ENCODE measurements at regions not wholly inside any gene's neighbourhood (a gene's known extent, or its start where the extent isn't known, plus 50 kb on each side); places are given as distances from the start of the nearest gene placed in this dataset.

- Mint-ChIP-seq H3K4me3 (no peak overlapping the region), H3K36me3 (ENCODE audit: low read depth) (no peaks in the 10 kb centered on the region), H3K9me3 (no peaks in the 10 kb centered on the region), H3K4me1 (ENCODE audit: low read depth) (no peaks in the 10 kb centered on the region), H3K27me3 (no peaks in the 10 kb centered on the region), H3K27ac (no peak overlapping the region)
These were observed 147.2 kb upstream of the DIPK2B start for GRCh38 chrX:45347877-45348276.

GRCh38 chrX:45344594-45344993 lies 143.9 kb upstream of the DIPK2B start:
- Mint-ChIP-seq H3K36me3 (ENCODE audit: low read depth) (no peaks in the 10 kb centered on the region), H3K4me3 (no peak overlapping the region), H3K9me3 (no peaks in the 10 kb centered on the region)

DNA sequence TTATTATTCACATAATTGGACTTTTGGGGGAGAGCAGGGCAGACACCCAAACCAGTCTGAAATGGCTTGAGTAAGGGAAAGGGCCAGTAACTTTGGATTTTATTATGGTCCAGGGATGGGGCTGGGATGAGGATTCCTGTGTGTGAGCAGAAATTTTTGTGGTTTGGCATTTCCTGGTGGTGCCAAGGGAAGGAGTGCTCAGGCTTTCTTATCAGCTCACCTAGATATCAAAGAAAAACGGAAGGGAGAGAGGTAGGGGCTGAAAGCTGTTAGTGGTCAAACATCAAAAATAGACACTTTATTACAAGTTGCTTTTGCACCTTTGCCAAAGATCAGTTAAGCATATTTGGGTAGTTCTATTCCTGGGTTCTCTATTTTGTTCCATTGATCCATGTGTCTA lies 128.5 kb upstream of the DIPK2B start:
- Mint-ChIP-seq H3K27ac (no peak overlapping the region), H3K4me1 (ENCODE audit: low read depth) (no peaks in the 10 kb centered on the region), H3K9me3 (no peaks in the 10 kb centered on the region), H3K4me3 (no peak overlapping the region), H3K27me3 (peaks cover 5% of the 10 kb centered on the region), H3K36me3 (ENCODE audit: low read depth) (no peaks in the 10 kb centered on the region)

More at GRCh38 chrX:45344594-45344993, 143.9 kb upstream of the DIPK2B start:
- H3K27ac Mint-ChIP-seq, result no peak overlapping the region
- no peaks in the 10 kb centered on the region for H3K27me3 Mint-ChIP-seq
- no peaks in the 10 kb centered on the region for H3K4me1 Mint-ChIP-seq (ENCODE audit: low read depth)

GRCh38 chrX:45324941-45325340 lies 124.3 kb upstream of the DIPK2B start:
- no peak overlapping the region for H3K4me3 Mint-ChIP-seq
- H3K27ac Mint-ChIP-seq, result no peak overlapping the region
- H3K27me3 Mint-ChIP-seq, result no peaks in the 10 kb centered on the region
- no peaks in the 10 kb centered on the region for H3K9me3 Mint-ChIP-seq
- no peaks in the 10 kb centered on the region for H3K36me3 Mint-ChIP-seq (ENCODE audit: low read depth)
- no peaks in the 10 kb centered on the region for H3K4me1 Mint-ChIP-seq (ENCODE audit: low read depth)

DNA sequence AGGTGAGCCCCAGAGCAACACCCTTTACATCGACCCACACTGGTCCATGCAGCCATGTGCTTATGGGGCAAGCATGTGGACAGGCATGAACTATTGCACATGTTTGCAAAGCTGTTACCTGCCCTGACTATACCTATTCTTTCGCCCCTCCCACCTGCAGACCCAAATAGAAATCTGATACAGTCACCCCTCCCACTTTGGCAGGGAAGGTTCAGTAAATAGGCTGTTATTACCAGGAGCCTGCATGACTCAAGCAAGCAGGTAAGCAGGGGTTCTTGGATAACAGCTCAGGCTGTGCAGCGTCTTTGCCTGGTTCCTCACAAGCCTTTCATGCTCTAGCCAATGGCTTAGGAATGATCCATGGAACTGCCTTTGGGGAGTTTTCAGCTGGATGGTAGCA lies 122.7 kb upstream of the DIPK2B start:
- H3K27me3 Mint-ChIP-seq, result no peaks in the 10 kb centered on the region

DNA sequence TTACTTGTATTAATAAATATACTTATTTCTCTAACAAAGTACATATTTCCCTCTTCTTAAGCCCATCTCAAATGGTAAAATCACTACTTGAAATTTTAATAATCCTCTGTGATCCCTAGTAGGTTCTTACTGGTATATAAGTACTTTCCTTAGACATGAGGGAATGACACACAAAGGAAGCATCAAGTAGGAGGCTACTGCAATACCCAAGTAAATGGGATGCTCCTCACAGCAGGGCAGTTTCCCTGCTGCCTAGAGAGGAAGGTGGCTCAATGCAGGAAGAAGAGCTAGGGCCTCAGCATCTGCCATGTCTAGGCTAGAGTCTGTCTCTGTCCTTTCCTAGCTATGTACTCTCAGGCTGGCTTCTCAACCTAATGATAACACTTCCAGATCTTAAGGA lies 122.1 kb upstream of the DIPK2B start:
- Mint-ChIP-seq H3K27me3 (peaks cover 4% of the 10 kb centered on the region), H3K4me3 (no peak overlapping the region), H3K9me3 (no peaks in the 10 kb centered on the region), H3K27ac (no peak overlapping the region), H3K4me1 (ENCODE audit: low read depth) (no peaks in the 10 kb centered on the region), H3K36me3 (ENCODE audit: low read depth) (no peaks in the 10 kb centered on the region)

More for the DNA sequence above, 122.7 kb upstream of the DIPK2B start:
- Mint-ChIP-seq H3K36me3 (ENCODE audit: low read depth) (no peaks in the 10 kb centered on the region), H3K9me3 (no peaks in the 10 kb centered on the region), H3K27ac (no peak overlapping the region), H3K4me1 (ENCODE audit: low read depth) (no peaks in the 10 kb centered on the region), H3K4me3 (no peak overlapping the region)

DNA sequence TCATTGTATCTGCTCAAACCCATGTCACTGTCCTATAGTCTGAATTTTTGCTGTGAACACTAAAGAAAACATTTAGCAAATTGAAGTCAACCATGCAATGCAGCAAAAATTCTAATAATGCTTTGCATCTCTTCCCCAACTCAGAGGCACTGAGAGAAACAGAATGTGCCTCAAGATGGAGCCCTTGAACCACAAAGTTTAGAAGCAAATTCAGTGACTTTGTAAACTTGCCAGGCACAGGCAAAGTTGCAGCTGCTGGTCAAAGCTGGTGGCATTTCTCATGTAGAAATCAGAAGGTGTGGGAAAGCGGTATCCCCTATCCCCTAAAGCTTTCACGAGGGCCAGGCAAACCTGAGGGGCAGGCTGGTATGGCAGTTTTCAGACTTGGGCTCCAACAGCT lies 121.7 kb upstream of the DIPK2B start:
- Mint-ChIP-seq H3K4me3 (no peak overlapping the region), H3K27me3 (peaks cover 7% of the 10 kb centered on the region), H3K36me3 (ENCODE audit: low read depth) (no peaks in the 10 kb centered on the region), H3K27ac (no peak overlapping the region), H3K9me3 (no peaks in the 10 kb centered on the region), H3K4me1 (ENCODE audit: low read depth) (no peaks in the 10 kb centered on the region)

DNA sequence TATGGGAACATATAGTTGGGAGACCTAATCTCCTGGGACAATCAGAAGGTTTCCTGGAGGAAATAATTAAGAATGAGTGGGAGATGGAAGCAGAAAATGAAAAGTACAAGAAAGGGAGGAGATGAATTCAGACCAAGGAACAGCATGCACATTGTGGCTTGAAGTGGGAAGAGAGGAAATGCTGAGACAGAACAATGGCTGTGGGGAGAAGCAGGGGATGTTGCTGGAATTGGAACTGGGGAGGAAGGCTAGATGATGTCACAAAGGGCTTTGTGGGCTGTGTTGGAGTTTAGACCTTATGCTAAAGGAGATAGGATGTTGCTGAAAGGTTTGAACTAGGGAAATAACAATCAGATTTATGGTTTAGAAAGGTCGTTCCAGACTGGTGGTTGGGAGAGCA lies 119.5 kb upstream of the DIPK2B start:
- H3K9me3 Mint-ChIP-seq, result no peaks in the 10 kb centered on the region
- no peaks in the 10 kb centered on the region for H3K4me1 Mint-ChIP-seq (ENCODE audit: low read depth)
- H3K27me3 Mint-ChIP-seq, result peaks cover 7% of the 10 kb centered on the region

DNA sequence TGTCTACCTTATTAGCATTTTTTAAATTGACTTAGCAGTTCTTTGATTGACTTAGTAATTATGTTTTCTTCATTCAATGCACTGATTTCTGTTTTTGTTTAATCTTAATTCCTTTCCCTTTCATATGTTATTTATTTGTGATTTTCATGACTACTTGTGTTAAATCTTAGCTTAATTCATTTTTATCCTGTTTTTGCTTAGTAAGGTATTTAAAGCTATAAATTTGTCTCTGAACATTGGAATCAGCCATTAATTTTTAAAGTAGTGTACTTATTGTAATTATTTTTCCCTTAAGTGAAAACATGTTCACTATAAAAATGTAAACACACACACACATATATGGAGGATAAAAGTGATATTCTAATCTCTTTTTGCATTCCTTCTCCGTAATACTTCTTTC lies 109.1 kb upstream of the DIPK2B start:
- no peaks in the 10 kb centered on the region for H3K9me3 Mint-ChIP-seq
- H3K4me3 Mint-ChIP-seq, result no peak overlapping the region
- H3K36me3 Mint-ChIP-seq (ENCODE audit: low read depth), result no peaks in the 10 kb centered on the region
- H3K27ac Mint-ChIP-seq, result no peak overlapping the region
- H3K4me1 Mint-ChIP-seq (ENCODE audit: low read depth), result no peaks in the 10 kb centered on the region
- no peaks in the 10 kb centered on the region for H3K27me3 Mint-ChIP-seq

More for the DNA sequence above, 119.5 kb upstream of the DIPK2B start:
- Mint-ChIP-seq H3K4me3 (no peak overlapping the region), H3K27ac (no peak overlapping the region), H3K36me3 (ENCODE audit: low read depth) (no peaks in the 10 kb centered on the region)

- H3K4me1 Mint-ChIP-seq (ENCODE audit: low read depth), result no peaks in the 10 kb centered on the region
- H3K4me3 Mint-ChIP-seq, result no peak overlapping the region
- no peaks in the 10 kb centered on the region for H3K27me3 Mint-ChIP-seq
- H3K27ac Mint-ChIP-seq, result no peak overlapping the region
- no peaks in the 10 kb centered on the region for H3K9me3 Mint-ChIP-seq
- H3K36me3 Mint-ChIP-seq (ENCODE audit: low read depth), result no peaks in the 10 kb centered on the region
These were observed 108.4 kb upstream of the DIPK2B start for GRCh38 chrX:45309096-45309495.

DNA sequence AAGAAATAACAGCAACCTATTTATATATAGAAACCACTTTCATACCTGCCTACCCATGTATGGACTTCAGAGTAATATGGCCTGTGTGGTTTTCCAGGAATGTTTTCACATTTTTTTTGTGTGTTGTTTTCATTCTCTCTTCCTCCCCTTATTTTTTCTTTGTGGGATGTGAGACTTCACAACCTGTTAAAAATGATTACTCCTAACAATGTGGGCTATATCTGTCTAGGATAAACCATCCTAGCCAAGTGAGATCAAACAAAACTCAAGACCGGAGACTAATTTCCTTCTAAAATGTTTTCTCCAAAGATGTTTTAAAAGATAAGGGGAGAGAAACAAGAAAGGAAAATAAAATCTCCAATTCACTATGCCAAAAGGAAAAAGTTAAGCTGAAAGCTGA lies 106.1 kb upstream of the DIPK2B start:
- Mint-ChIP-seq H3K27me3 (no peaks in the 10 kb centered on the region), H3K27ac (no peak overlapping the region), H3K9me3 (no peaks in the 10 kb centered on the region), H3K4me1 (ENCODE audit: low read depth) (no peaks in the 10 kb centered on the region), H3K4me3 (no peak overlapping the region), H3K36me3 (ENCODE audit: low read depth) (no peaks in the 10 kb centered on the region)

- Mint-ChIP-seq H3K27me3 (no peaks in the 10 kb centered on the region), H3K36me3 (ENCODE audit: low read depth) (no peaks in the 10 kb centered on the region), H3K27ac (no peak overlapping the region), H3K4me1 (ENCODE audit: low read depth) (no peaks in the 10 kb centered on the region), H3K9me3 (no peaks in the 10 kb centered on the region), H3K4me3 (no peak overlapping the region)
These were observed 100.0 kb upstream of the DIPK2B start for GRCh38 chrX:45300638-45301037.

DNA sequence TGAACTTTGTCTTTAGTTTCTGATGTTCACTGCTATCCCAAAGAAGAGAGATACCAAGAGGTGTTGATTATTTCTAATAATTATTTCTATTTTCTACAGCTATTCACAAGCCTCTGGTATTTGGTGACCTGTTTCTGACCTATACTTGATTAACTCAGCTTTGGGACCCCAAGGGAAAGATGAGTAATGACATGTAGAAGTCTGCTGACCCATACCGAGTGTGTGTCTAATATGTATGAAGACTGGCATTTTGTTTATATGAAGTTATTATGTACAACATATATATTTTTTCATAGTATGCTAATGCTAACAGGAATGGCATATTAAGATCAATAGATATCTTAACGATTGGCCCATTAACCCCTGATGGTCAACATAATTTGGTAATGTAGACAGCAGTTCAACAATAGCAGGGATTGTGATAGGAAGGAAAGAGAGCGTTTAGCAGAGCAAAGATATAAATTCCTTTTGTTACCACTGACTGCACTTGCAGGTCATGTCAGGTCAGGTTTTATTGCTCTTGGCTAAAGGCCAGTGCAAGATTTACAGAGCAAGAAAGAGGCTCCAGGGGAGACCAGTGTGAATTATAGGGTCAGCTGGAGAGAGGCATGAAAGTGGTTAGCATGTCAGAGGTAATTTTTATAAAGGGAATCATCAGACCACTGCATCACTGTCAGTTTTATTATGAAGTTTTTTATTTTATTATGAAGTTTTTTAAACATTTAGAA lies 94.7 kb upstream of the DIPK2B start:
- H3K36me3 Mint-ChIP-seq (ENCODE audit: low read depth), result no peaks in the 10 kb centered on the region
- H3K27me3 Mint-ChIP-seq, result no peaks in the 10 kb centered on the region
- H3K4me1 Mint-ChIP-seq (ENCODE audit: low read depth), result no peaks in the 10 kb centered on the region
- no peak overlapping the region for H3K4me3 Mint-ChIP-seq
- no peak overlapping the region for H3K27ac Mint-ChIP-seq
- no peaks in the 10 kb centered on the region for H3K9me3 Mint-ChIP-seq

DNA sequence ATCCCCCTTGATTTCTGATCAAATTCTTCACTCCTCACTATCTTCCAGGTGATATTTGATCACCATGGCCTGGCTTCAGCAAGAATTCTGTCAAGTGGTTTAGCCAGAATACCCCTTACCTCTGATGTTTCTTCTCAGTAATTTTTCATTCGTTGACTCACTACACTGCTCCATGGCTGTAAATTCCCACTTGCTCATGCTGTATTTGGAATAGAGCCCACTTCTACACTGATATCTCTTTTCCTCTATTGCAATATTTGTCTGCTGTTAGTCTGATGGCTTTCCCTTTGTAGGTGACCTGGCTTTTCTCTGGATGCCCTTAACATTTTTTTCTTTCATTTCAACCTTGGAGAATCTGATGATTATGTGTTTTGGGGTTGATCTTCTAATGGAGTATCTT lies 73.9 kb upstream of the DIPK2B start:
- peaks cover 3% of the 10 kb centered on the region for H3K27me3 Mint-ChIP-seq
- no peak overlapping the region for H3K27ac Mint-ChIP-seq
- H3K4me1 Mint-ChIP-seq (ENCODE audit: low read depth), result no peaks in the 10 kb centered on the region
- H3K4me3 Mint-ChIP-seq, result no peak overlapping the region
- H3K9me3 Mint-ChIP-seq, result no peaks in the 10 kb centered on the region
- H3K36me3 Mint-ChIP-seq (ENCODE audit: low read depth), result no peaks in the 10 kb centered on the region

- Mint-ChIP-seq H3K27me3 (peaks cover 9% of the 10 kb centered on the region), H3K9me3 (no peaks in the 10 kb centered on the region), H3K4me3 (no peak overlapping the region), H3K36me3 (ENCODE audit: low read depth) (no peaks in the 10 kb centered on the region), H3K4me1 (ENCODE audit: low read depth) (no peaks in the 10 kb centered on the region), H3K27ac (no peak overlapping the region)
These were observed 66.3 kb upstream of the DIPK2B start for GRCh38 chrX:45267007-45267406.

GRCh38 chrX:45266456-45266855 lies 65.8 kb upstream of the DIPK2B start:
- no peaks in the 10 kb centered on the region for H3K36me3 Mint-ChIP-seq (ENCODE audit: low read depth)
- H3K4me1 Mint-ChIP-seq (ENCODE audit: low read depth), result no peaks in the 10 kb centered on the region
- no peaks in the 10 kb centered on the region for H3K9me3 Mint-ChIP-seq
- peaks cover 9% of the 10 kb centered on the region for H3K27me3 Mint-ChIP-seq
- H3K27ac Mint-ChIP-seq, result no peak overlapping the region
- no peak overlapping the region for H3K4me3 Mint-ChIP-seq
